Omental fat pad (tissue), 3 donors: ENCODE measurements at regions not wholly inside any gene's neighbourhood (a gene's known extent, or its start where the extent isn't known, plus 50 kb on each side); places are given as distances from the start of the nearest gene placed in this dataset.

Experiments used
- ATAC-seq: fragments of 150-250 bp; one replicate; pipeline ENCODE4 v1.9.1; 2016; ENCODE audit warnings: mild to moderate bottlenecking, moderate library complexity; ENCODE audit not compliant: low FRiP score
- DNase-seq: peaks from one replicate; pipeline ENCODE4 v3.0.0-alpha.2; 2019; ENCODE audit warnings: low spot score
- TF ChIP-seq, protein P1 (sequence below), 3 donors: fragments of 450-650 bp; IDR thresholded peaks; one replicate each; pipeline ENCODE4 v1.5.1; 2016 to 2017; ENCODE audit warnings: antibody characterized with exemption in 3 of 3, mild to moderate bottlenecking in 3 of 3, moderate library complexity in 2 of 3

DNA sequence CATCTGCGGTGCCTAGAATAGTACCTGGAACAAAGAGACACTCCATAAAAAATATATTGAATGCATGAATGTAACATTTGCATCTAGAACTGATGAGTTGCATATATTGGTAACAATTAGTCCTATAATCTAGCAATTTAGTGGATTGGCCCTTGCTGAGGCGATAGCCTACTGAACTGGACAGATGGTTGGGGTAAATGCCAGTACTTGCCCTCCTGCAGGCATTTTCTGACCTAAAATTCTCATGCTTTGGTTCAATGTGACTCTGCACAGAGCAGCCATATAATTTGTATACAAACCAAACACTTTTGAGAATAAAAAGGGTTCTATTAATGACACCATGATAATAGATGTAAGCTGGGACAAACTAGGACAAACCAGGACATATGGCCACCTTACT lies 313.6 kb downstream of the OLFM3 start:
- ATAC-seq (no peak), DNase-seq (no peak)
- TF ChIP-seq, protein P1, sequence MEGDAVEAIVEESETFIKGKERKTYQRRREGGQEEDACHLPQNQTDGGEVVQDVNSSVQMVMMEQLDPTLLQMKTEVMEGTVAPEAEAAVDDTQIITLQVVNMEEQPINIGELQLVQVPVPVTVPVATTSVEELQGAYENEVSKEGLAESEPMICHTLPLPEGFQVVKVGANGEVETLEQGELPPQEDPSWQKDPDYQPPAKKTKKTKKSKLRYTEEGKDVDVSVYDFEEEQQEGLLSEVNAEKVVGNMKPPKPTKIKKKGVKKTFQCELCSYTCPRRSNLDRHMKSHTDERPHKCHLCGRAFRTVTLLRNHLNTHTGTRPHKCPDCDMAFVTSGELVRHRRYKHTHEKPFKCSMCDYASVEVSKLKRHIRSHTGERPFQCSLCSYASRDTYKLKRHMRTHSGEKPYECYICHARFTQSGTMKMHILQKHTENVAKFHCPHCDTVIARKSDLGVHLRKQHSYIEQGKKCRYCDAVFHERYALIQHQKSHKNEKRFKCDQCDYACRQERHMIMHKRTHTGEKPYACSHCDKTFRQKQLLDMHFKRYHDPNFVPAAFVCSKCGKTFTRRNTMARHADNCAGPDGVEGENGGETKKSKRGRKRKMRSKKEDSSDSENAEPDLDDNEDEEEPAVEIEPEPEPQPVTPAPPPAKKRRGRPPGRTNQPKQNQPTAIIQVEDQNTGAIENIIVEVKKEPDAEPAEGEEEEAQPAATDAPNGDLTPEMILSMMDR (IDR thresholded peaks at IDR 0.05), result no peak

DNA sequence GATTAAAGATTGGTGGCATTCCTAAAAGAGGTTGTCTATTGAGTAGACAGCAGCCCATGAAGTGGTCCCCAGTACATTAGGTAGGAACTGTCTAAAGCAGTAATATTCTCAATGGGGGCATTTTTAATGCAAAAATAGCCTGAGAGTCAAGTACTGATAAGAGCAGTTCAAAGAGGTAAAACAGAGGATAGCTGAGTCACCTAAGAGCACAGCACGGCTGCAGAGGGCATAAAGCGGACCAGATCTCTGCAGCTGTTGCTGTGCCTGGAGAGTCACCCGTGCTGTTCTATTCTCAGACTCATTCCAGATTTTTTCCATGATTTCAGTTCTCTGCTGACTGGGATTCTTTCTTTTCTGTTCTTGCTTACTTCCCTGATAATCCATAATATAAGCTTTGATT lies 313.2 kb downstream of the OLFM3 start:
- no peak for DNase-seq
- TF ChIP-seq, protein P1 (IDR thresholded peaks at IDR 0.05), result no peak
- ATAC-seq, result no peak

DNA sequence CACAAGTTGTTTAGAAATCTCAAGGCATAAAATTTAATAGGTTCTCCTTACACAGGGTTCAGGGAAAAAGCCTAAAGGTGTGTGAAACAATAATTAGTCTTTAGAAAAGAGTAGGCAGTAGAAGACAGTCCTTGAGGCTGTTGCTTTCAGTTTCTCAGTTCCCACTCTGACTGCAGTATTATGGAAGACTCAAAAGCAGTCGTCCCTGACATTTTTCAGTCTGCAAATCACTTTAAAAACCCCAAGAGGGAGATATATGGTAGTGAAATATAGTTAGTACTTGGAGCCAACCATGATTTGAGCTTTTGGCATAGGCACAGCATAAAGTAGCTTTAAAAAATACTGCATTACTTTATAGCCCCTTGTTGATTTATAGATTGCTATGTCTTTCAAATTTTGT lies 299.7 kb downstream of the OLFM3 start:
- DNase-seq (no peak), ATAC-seq (no peak)
- TF ChIP-seq, protein P1 (IDR thresholded peaks at IDR 0.05), result no peak

DNA sequence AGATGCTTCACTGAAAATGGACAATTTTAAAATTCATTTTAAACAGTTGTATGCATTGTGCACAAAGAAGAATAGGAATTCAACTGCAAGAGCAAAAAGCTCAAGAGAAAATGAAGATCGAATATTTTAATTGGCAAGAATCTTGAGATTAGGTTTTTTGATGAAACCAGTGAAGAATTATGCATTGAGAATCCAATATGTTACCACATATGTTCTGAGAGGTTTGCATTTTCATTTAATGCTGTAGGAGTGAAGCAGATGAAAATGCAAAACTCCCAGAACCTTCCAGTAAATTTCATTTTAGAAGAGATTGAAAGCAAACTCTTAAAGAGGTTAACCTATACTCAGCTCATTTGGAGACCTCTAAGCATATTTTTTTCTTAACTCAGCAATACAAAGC lies 298.0 kb downstream of the OLFM3 start:
- no peak for DNase-seq
- TF ChIP-seq, protein P1 (IDR thresholded peaks at IDR 0.05), result no peak
- no peak for ATAC-seq

DNA sequence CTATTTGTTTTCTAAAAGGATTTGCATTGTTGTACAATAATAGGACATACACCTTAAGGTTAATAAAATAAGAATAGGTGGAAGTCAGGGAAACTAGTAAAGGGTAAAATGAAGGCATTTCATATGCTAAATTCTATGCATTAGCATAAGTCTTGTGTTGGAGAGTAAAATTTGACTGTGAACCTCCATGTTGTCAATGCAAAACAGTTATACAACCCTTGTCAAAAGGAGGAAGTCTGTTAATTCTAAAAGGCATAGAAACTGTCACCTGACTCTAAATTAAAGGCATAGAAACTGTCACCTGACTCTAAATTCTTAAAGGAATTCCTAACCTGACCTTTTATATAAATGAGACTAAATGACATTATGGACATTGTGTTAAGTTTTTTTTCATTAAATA lies 291.8 kb downstream of the OLFM3 start:
- ATAC-seq, result no peak

DNA sequence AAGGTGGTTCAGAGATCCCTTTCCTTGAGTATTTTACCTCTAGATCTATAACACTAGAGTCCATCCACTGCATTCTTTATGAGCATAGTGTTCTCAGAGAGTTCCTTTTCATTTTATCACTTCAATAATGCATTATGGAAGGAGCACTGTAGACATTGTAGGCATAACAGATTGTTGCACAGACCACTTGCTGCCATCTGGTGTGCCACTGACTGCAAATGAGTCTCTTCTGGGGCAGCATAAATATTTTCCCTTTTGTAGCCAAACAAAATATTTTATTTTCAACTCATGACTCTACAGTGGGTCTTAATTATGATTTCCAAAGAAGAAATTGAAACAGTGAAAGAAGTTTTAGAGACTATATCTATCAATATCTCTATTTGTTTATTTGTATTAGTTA lies 290.4 kb downstream of the OLFM3 start:
- TF ChIP-seq, protein P1 (IDR thresholded peaks at IDR 0.05), result no peak
- ATAC-seq (no peak), DNase-seq (no peak)

More for the DNA sequence above, 291.8 kb downstream of the OLFM3 start:
- no peak for DNase-seq
- TF ChIP-seq, protein P1 (IDR thresholded peaks at IDR 0.05), result no peak

DNA sequence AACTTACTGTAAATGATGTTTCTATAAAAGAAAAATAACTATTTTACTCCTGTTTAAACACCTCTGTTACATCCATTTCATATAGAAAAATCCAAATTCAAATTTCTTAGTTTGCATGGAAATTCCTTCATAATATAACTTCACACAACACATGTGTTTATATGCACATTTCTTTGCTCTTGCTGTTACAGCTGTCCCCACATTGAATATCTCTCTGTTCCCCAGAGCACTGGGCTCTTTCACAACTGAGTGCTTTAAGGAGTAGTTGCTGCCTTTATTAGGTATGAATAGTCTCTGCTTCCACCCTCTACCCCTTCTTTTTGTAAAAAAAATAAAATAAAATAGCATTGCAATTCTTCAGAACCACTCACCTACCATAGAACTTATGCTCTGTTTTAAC lies 287.0 kb downstream of the OLFM3 start:
- TF ChIP-seq, protein P1 (IDR thresholded peaks at IDR 0.05), result no peak
- DNase-seq (no peak), ATAC-seq (no peak)
